WTC11 (cell line): ENCODE measurements at regions not wholly inside any gene's neighbourhood (a gene's known extent, or its start where the extent isn't known, plus 50 kb on each side); places are given as distances from the start of the nearest gene placed in this dataset.

ENCODE experiments used
- CTCF ChIP-seq: fragments of 200-600 bp; IDR thresholded peaks from 2 replicates; pipeline ENCODE4 v1.8.0; 2022; ENCODE audit warnings: antibody characterized with exemption
- E2F1 ChIP-seq: sonication (generic); formaldehyde crosslinking; IDR thresholded peaks from 2 replicates; pipeline ENCODE4 v1.8.0; 2022; ENCODE audit warnings: mild to moderate bottlenecking, missing genetic modification reagents
- HMGA2 ChIP-seq: fragments of 250-450 bp; sonication (Bioruptor Pico); IDR thresholded peaks from 2 replicates; pipeline ENCODE4 v1.4.0; 2021; ENCODE audit warnings: mild to moderate bottlenecking, moderate library complexity
- IRF2 ChIP-seq: sonication (generic); formaldehyde crosslinking; IDR thresholded peaks from 2 replicates; pipeline ENCODE4 v1.8.0; 2022; ENCODE audit warnings: low read depth, missing genetic modification reagents, borderline replicate concordance
- NR2C2 ChIP-seq: sonication (generic); formaldehyde crosslinking; IDR thresholded peaks from 2 replicates; pipeline ENCODE4 v1.8.0; 2022; ENCODE audit warnings: mild to moderate bottlenecking, missing genetic modification reagents
- TF ChIP-seq, protein P1 (sequence below): sonication (generic); formaldehyde crosslinking; IDR thresholded peaks from 2 replicates; pipeline ENCODE4 v1.8.0; 2023; ENCODE audit warnings: mild to moderate bottlenecking, missing genetic modification reagents
- TF ChIP-seq, protein P2 (sequence below): sonication (generic); formaldehyde crosslinking; IDR thresholded peaks from 2 replicates; pipeline ENCODE4 v1.8.1; 2022; ENCODE audit warnings: mild to moderate bottlenecking, missing genetic modification reagents, moderate library complexity, borderline replicate concordance
- TF ChIP-seq, protein P3 (sequence below): fragments of 250-450 bp; sonication (Bioruptor Pico); IDR thresholded peaks from 2 replicates; pipeline ENCODE4 v2.1.2; 2022; ENCODE audit warnings: mild to moderate bottlenecking, moderate library complexity
- TF ChIP-seq, protein P4 (sequence below): sonication (generic); formaldehyde crosslinking; IDR thresholded peaks from 2 replicates; pipeline ENCODE4 v1.8.1; 2023; ENCODE audit warnings: mild to moderate bottlenecking, moderate library complexity, missing genetic modification reagents

- TF ChIP-seq CTCF = no peak
- TF ChIP-seq E2F1 (CRISPR knock-in tag) = no peak
- TF ChIP-seq, protein P1, sequence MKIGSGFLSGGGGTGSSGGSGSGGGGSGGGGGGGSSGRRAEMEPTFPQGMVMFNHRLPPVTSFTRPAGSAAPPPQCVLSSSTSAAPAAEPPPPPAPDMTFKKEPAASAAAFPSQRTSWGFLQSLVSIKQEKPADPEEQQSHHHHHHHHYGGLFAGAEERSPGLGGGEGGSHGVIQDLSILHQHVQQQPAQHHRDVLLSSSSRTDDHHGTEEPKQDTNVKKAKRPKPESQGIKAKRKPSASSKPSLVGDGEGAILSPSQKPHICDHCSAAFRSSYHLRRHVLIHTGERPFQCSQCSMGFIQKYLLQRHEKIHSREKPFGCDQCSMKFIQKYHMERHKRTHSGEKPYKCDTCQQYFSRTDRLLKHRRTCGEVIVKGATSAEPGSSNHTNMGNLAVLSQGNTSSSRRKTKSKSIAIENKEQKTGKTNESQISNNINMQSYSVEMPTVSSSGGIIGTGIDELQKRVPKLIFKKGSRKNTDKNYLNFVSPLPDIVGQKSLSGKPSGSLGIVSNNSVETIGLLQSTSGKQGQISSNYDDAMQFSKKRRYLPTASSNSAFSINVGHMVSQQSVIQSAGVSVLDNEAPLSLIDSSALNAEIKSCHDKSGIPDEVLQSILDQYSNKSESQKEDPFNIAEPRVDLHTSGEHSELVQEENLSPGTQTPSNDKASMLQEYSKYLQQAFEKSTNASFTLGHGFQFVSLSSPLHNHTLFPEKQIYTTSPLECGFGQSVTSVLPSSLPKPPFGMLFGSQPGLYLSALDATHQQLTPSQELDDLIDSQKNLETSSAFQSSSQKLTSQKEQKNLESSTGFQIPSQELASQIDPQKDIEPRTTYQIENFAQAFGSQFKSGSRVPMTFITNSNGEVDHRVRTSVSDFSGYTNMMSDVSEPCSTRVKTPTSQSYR (CRISPR knock-in tag) = no peak
- no peak for TF ChIP-seq HMGA2 (CRISPR knock-in tag)
- TF ChIP-seq, protein P2, sequence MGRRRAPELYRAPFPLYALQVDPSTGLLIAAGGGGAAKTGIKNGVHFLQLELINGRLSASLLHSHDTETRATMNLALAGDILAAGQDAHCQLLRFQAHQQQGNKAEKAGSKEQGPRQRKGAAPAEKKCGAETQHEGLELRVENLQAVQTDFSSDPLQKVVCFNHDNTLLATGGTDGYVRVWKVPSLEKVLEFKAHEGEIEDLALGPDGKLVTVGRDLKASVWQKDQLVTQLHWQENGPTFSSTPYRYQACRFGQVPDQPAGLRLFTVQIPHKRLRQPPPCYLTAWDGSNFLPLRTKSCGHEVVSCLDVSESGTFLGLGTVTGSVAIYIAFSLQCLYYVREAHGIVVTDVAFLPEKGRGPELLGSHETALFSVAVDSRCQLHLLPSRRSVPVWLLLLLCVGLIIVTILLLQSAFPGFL = no peak
- no peak for TF ChIP-seq IRF2
- TF ChIP-seq, protein P3, sequence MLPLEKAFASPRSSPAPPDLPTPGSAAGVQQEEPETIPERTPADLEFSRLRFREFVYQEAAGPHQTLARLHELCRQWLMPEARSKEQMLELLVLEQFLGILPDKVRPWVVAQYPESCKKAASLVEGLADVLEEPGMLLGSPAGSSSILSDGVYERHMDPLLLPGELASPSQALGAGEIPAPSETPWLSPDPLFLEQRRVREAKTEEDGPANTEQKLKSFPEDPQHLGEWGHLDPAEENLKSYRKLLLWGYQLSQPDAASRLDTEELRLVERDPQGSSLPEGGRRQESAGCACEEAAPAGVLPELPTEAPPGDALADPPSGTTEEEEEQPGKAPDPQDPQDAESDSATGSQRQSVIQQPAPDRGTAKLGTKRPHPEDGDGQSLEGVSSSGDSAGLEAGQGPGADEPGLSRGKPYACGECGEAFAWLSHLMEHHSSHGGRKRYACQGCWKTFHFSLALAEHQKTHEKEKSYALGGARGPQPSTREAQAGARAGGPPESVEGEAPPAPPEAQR (CRISPR knock-in tag) = no peak
- TF ChIP-seq, protein P4, sequence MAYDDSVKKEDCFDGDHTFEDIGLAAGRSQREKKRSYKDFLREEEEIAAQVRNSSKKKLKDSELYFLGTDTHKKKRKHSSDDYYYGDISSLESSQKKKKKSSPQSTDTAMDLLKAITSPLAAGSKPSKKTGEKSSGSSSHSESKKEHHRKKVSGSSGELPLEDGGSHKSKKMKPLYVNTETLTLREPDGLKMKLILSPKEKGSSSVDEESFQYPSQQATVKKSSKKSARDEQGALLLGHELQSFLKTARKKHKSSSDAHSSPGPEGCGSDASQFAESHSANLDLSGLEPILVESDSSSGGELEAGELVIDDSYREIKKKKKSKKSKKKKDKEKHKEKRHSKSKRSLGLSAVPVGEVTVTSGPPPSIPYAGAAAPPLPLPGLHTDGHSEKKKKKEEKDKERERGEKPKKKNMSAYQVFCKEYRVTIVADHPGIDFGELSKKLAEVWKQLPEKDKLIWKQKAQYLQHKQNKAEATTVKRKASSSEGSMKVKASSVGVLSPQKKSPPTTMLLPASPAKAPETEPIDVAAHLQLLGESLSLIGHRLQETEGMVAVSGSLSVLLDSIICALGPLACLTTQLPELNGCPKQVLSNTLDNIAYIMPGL = no peak
- TF ChIP-seq NR2C2 = no peak
Measured at GRCh38 chrX:5617666-5618065, 611.0 kb downstream of the NLGN4X start.
